H54 (cell line): ENCODE measurements at regions not wholly inside any gene's neighbourhood (a gene's known extent, or its start where the extent isn't known, plus 50 kb on each side); places are given as distances from the start of the nearest gene placed in this dataset.

ENCODE experiments used
- DNase-seq: peaks from one replicate; pipeline ENCODE4 v3.0.0; 2011; ENCODE audit warnings: low spot score, mixed read lengths; ENCODE audit not compliant: insufficient read length
- FAIRE-seq: peaks from 3 replicates; lab custom pipeline; 2011; peaks lifted over from hg19 to GRCh38; lab: Jason Lieb, UNC
- POLR2A ChIP-seq: IDR thresholded peaks from 2 replicates; pipeline ENCODE4 v1.6.1; 2011; ENCODE audit warnings: low read depth, mild to moderate bottlenecking, low read length

DNA sequence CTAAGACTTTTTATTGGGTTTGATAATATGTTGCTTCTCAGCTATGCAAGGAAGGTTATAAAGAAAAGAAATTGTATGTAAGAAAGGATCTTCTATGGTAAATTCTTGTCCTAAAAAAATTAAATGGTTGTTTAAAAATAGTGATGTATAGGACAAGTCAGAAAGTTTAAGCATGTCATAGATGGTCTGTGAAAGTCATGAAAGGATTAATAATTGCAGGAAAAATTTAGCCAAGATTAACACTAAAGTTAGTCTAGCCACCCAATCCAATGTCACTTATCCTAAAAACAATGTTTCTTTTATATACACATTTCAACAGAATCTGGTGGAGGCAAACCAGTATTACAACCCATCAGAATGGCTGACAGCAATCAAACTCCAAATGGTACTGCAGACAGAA, 1046.7 kb upstream of the SLC39A10 start:
- no peak for TF ChIP-seq POLR2A
- no peak for FAIRE-seq
- no peak for DNase-seq

DNA sequence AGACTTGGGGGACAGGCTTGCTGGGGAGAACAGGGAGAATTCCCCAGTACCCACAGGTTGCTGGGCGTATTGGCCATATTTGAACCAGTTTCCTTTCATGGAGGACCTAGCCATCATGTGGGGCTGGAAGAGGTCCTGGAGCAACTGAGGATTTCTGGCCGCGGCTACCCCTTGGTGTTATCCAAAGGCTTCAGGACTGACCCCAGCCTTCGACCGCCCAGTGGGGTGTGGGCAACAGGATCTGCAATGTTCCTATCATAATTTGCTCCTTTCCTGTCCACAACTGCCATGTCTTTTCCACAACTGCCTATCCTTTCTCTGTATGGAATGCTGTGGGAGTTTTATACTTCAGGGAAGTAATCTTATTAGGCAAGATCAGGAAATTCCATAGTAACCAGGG, 1053.6 kb upstream of the SLC39A10 start:
- DNase-seq (no peak), FAIRE-seq (no peak)
- TF ChIP-seq POLR2A, result no peak

DNA sequence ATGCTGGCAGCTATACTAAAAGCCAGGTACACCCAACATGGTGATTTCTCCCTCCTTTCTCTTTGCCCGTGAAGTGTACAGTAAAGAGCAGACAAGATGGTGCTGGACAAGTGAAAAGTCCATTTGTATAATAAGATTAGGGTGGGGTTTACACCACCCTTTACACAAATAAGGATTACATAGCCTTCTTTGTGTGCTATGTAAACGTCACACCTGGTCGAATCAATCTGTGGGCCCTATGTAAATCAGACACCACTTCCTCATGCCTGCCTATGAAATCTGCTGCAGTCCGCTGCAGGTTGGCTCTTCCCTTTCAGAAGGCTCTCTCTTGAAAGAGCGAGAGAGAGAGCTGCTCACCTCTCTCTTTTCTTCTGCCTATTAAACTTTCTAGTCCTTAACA, 1054.3 kb upstream of the SLC39A10 start:
- no peak for TF ChIP-seq POLR2A
- DNase-seq (no peak), FAIRE-seq (no peak)

DNA sequence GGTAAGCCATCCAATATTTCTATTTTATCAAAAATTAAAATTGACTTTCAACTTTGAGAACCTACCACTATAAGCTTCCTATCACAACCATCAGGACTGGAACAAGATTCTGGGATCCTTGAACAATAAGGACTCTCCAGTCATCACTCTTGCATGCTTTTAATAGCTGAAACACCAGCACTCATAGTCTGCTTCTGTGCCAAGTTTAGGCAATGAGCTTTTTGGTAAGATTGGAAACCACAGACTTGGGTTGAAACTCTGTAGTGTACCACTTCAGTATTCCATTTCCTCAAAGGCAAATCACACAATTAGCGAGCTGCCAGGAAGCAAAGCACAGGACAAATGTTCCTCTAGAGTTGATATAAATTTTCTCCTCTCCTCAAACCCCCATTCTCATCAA, 1065.8 kb upstream of the SLC39A10 start:
- FAIRE-seq, result no peak
- no peak for TF ChIP-seq POLR2A
- DNase-seq, result no peak

DNA sequence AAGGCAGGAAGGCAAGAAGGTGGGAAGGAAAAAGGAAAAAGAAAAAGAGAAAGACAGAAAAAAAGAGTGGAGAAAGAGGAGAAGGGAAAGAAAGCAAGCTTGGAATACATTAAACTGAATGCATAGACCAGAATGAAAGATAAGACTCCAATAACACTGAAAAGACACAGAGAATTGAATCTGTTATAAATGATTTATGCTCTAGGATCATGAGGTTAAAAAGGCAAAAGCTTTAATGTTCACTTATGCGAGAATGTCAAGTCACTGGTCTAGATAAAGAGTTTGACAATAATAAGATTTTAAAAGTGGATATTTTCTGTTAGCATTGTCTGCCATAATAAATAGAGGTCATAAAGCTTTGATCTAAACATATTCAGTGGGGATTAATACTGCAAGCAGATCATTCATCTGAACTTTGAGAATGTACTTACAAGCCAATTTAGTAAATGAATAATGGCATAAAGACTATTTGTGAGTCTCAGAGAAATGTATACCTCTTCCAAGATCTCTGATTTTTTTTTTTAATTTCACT, 1069.2 kb upstream of the SLC39A10 start:
- no peak for FAIRE-seq
- DNase-seq, result no peak

DNA sequence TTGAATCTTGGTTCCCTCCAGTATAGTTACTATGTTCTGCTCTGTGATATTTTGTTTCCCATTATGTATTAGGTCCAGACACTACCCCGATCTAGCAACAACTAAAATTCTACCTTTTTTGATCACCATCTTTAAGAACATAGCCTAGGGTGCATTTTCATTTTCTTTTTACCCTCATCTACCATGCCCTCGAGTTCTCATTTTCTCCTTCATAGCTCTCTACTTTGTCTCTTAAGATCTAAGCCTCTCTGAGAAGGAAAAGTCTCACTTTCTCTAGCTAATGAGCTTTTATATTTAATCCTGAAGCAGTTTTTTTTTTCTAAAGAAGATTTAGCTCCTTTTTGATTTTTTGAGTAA, 1089.4 kb upstream of the SLC39A10 start:
- no peak for FAIRE-seq
- no peak for DNase-seq
- no peak for TF ChIP-seq POLR2A

More for the DNA sequence above, 1069.2 kb upstream of the SLC39A10 start:
- no peak for TF ChIP-seq POLR2A

DNA sequence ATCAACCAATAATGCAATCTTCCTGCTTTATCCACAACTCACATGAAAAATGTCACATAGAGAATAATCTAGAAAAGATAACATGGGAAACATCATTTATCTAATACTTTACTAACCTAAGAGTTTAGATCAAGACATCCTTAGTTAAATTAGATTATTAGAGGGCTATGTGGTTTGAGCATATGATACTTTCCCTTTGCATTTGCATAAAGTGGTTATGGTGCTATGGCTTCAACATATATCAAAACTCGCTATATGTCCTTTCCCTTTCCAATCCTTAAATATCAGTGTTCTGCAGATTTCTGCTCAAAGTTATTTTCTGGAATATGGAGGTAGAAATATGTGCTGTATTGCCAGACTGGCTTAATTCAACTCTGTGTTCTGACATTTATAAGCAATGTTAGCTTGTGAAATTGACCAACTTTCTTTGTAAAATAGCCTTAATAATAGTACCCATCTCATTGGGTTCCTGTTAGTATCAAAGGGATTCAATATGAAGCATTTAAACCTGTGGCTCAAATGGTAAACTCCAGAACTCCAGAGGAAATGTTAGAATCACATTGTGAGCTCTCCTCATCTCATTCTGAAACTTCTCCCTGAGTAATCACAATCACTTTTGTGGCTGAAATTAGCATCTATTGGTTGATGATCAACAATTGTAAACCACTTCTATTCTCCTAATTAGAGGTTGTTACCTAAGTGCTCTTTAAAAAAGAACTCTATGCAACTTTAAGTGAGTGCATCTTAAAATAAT, 1089.9 kb upstream of the SLC39A10 start:
- FAIRE-seq, result no peak
- no peak for DNase-seq
- TF ChIP-seq POLR2A, result no peak

DNA sequence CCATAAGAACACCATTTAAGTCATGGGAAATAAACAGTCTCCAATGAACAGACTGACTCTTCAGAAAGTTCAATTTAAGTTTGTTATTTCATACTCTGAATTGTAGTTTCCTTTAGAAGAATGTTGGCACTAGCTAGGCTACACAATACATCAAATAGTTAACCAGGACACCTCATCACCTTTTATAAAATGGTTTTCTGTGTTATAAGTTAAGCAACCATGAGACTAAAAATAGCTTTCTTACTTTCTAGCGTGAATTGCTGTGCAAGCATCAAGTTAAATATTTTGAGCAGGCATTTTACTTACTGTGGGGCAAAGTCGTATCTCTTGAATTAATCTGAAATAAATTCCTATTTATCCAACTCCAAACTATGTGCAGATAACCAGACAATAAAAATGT, 1092.6 kb upstream of the SLC39A10 start:
- no peak for TF ChIP-seq POLR2A
- FAIRE-seq, result no peak

DNA sequence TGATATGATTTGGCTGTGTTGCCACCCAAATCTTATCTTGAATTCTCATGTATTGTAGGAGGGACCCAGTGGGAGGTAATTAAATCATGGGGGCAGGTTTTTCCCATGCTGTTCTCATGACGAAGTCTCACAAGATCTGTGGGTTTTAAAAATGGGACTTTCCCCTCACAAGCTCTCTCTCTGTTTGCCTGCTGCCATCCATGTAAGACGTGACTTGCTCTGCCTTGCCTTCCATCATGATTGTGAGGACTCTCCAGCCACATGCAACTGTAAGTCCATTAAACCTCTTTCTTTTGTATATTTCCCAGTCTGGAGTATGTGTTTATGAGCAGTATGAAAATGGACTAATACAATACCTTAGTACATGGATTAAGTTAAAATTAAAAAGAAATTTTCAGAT, 1094.7 kb upstream of the SLC39A10 start:
- no peak for DNase-seq
- FAIRE-seq, result no peak
- no peak for TF ChIP-seq POLR2A

More for the DNA sequence above, 1092.6 kb upstream of the SLC39A10 start:
- DNase-seq, result no peak

DNA sequence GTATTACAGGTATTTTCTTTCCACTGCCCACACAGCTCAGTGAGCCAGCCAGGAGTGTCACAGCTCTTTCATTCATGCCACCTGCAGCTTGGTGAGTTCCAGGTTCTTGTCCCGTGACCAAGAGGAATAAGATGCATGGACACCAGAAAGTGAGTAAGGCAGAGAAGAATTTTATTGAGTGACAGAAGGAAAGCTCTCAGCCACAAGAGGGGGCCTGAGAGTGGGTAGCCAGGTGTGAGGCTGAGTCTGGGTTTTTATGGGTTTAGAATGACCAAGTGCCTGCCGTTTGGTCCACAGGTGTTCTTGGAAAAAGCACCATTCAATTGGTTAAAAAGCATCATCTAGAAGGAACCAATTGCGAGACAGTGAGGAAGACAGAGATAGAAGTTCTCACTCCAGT, 1097.1 kb upstream of the SLC39A10 start:
- no peak for TF ChIP-seq POLR2A
- no peak for FAIRE-seq
- DNase-seq, result no peak

DNA sequence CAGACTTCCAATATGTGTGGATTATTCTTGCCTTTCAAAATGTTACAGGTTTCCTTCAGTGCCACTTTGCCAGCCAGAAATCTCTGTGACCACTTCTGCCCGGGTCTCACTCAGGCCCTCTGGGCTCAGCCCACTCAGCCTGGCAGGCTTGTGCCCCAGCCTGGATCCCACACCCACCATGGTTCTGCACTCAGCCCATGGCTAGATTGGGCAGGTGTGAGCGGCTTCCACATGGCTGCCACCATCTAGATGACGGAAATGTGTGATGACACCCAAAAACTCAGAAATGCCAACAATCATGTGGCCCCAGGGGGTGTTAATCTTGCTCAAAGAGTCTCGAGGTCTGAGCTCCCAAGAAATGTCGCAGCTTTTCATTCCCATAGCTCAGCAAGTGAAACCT, 1097.5 kb upstream of the SLC39A10 start:
- DNase-seq (no peak), FAIRE-seq (no peak)
- no peak for TF ChIP-seq POLR2A

DNA sequence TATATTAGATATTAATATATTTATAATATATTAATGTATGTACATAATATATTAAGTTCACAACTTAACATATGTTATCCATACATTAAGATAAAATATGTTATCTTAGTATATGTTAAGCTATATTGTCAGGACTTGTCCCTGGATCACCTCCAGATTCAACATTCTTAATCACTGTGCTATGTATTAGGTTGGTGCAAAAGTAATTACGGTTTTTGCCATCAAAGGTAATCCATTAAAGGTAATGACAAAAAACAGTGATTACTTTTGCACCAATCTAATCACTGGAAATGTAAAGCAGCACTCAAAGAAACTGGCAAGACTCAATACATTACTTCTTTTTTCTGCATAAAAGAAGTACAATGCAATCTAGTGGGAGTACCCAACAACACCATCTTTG, 1099.0 kb upstream of the SLC39A10 start:
- no peak for DNase-seq
- no peak for TF ChIP-seq POLR2A
- FAIRE-seq, result no peak

DNA sequence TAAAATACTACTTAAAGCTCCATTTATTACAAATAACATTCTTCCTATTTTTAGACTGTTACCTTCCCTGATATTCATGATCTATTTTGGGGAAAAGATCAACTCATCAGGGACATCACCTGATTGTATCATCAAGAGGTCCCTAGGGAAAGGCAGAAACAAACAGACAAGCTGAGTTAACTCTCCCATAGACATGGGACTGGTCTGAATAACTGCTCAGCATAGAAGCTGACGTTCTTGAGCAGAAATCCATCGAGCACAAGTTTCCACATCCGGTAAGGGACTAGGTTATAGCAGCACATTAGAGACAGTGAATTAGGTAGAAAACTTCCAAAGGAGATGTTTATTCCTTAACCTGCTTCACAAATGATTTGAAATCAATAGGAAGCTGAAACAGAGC, 1100.4 kb upstream of the SLC39A10 start:
- TF ChIP-seq POLR2A, result no peak
- FAIRE-seq, result no peak
- no peak for DNase-seq

DNA sequence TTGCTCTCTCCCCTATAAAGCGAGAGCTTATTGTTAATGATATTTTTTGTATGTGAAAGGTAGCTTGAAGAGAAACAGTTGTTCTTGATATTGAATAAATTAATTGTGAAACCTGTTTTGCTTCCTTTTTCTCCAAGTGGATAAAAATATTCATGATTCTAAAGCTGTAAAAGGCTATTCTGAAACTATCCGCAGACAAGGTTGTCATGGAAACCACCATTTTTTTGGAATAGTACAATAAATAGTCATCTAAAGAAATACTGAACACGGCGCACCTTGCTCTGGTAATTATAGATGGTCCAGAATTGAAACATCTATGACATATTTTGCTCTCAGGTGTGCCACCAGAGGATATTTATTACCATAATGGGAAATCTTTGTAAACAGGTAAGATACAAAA, 1103.0 kb upstream of the SLC39A10 start:
- no peak for DNase-seq
- no peak for FAIRE-seq
- no peak for TF ChIP-seq POLR2A

DNA sequence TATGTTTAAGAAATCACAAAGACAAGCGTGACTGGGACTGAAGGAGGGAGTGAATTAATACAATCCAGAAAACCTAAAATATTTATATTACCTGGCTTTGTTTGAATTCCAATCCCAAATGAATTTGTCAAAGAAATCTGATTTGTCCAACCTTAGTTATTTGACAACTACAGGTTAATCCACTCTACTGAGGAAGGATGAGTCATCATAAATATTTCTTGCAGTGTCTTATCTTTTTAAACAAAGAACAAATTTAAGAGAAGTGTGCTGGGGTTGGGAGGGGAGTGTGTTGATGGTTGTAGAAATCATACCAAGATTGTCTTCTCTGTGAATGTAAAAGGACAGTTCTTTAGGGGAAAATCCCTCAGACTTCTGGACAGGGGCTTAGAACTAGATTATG, 1106.3 kb upstream of the SLC39A10 start:
- DNase-seq, result no peak
- no peak for FAIRE-seq
- TF ChIP-seq POLR2A, result no peak

DNA sequence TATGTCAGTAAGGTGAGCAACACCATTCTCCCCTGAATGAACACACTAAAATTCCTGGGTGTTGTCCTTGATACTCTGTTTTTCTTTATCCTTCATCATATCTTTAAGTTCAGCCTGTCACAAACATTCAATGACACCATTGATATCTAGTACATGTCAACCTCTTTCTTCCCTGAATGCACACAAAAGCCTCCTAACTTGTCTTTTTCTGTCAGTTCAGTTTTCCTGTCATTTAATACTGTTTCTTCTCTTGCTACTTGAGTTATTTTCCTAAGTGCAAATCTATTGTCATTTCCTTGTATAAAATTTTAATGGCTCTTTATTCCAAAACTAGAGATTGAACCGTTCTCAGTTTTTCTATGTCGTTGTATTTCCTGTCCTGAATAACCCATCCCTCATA, 1107.6 kb upstream of the SLC39A10 start:
- no peak for TF ChIP-seq POLR2A
- DNase-seq (no peak), FAIRE-seq (no peak)
